22Rv1 (cell line): ENCODE measurements at regions not wholly inside any gene's neighbourhood (a gene's known extent, or its start where the extent isn't known, plus 50 kb on each side); places are given as distances from the start of the nearest gene placed in this dataset.

Experiments used
- CTCF ChIP-seq: fragments of 450-650 bp; IDR thresholded peaks from 2 replicates; pipeline ENCODE4 v1.5.1; 2017; ENCODE audit warnings: mild to moderate bottlenecking
- ZFX ChIP-seq: fragments of 450-650 bp; IDR thresholded peaks from 2 replicates; pipeline ENCODE4 v1.6.1; 2017; ENCODE audit warnings: antibody characterized with exemption, borderline replicate concordance

- TF ChIP-seq CTCF (no peak), ZFX (no peak)
These were observed 113.2 kb upstream of the MAF start for GRCh38 chr16:79713609-79714309.
